HG03175 (cell line): ENCODE measurements at regions not wholly inside any gene's neighbourhood (a gene's known extent, or its start where the extent isn't known, plus 50 kb on each side); places are given as distances from the start of the nearest gene placed in this dataset.

Experiments used
- ATAC-seq: cut with Tn5 transposase; IDR thresholded peaks from one replicate; pipeline ENCODE4 v1.9.1; 2021; ENCODE audit warnings: mild to moderate bottlenecking, moderate library complexity; ENCODE audit not compliant: unreplicated experiment

DNA sequence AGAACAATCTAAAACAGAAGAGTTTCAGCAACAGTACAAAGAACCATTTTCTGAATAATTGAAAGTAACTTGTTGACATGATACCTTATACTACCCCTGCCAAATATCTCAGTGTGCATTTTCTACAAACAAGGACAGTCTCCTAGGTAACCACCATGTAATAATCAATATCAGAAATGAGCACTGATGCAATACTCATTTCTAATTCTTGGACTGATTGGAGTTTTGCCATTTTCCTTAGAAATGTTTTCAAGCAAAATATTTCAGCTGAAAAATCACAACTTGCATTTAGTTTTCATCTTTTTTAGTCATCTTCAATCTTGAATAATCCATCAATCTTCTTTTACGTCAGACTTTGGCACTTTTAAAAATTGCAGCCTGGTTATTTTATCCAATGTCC is 420.2 kb downstream of the CDC14C start:
- no peak for ATAC-seq

DNA sequence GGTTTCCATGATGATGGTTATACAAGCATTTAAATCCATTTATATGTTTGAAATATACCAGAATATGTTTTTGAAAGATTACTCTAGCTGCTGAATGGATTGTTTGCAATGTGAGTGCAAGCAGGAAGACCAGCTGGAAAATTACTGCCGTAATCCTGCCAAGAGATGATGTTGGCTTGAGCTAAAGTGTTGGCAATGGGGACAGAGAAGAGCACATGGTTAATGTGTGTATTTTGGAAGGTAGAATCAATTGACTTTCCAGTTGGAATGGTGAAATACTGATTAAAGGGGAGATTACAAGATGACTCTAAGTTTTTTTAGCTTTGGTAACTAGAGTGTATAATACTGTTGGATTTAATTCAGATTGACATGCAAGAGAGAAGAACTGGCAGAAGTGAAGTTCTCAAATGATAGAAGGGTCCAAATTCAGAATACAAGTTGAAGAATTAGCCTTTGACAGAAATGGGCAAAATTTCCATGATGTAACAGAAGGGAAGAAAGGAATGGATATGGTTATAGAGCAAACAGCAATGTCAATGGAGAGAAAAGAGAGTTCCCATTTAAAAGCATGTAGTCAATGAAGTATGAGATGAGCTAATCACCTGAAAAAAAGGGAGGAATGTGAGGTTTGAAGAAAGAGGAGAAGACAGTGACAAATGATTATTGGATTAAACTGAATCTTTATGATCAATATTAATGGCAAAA is 422.0 kb downstream of the CDC14C start:
- no peak for ATAC-seq

DNA sequence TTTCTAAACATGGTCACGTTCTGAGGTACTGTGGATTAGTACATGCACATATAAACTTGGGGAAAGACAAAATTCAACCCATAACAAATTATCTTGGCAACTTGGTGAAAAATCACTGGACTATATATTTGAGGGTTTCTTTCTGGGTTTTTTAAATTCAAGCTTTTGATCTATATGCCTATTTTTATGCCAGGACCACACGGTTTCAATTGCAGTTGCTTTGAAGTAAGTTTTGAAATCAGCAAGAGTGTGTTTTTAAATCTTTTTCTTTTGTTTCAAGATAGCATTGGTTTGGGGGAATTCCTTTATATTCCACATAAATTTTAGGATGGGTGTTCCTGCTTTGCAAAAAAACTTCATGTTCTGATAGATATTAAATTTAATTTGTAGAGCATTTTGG is 406.4 kb upstream of the VWC2 start:
- no peak for ATAC-seq

DNA sequence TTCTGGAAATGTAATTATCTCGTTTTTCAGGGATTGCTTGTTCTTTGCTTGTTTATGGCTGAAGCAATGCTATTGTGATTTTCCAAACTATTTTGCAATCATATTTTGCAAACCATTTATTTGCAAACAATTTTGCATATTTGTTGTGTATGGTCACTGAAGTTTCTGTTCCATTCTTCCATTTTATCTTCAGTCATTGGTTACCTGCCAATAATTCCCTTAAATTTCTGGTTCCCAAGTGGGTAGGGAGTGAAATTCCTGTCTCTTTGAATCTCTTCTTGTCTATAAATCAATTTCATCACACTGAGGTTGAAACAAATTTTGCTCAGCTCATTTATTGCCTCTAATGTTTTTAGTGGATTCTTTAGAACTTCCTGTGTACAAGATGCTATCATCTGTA is 401.7 kb upstream of the VWC2 start:
- ATAC-seq, result no peak

DNA sequence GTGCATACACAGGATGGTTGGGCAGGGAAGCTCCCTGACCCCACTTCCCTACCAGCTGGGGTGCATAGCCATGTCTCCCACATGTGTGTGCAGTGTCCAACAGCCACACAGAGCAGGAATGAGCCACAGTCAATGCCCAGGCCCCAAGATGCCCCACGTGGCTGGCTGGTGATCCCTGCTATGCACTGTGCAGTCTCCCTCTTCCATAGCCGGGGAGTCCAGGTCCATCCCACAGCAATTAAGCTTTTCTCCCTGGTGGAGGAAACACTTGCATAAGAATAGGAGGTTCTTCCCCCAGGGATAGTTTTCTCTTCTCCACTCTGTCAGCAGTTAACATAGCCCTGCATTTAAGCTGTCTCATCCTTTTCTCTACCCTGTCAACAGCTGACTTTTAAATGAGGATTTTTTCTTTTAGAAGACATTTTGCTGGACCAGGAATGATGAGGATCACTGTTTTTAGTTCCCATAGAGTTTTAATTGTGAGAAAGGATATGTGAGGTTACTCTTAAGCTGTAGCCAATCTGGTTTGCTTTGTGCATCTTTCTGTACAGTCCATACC is 396.5 kb upstream of the VWC2 start:
- ATAC-seq, result no peak

DNA sequence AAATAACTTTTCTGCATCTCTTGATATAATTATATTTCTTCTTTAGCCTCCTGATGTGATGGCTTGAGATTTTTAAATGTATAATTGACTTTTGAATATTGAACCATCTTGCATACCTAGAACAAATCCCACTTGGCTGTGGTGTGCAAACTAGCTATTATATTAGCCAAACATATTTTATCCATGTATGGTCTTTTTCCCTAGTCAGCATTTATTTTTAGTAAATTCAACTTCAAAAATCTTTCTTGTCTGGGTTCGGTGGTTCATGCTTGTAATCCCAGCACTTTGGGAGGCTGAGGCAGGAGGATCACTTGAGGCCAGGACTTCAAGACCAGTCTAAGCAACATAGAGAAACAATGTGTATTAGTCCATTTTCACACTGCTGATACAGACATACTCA is 386.6 kb upstream of the VWC2 start:
- no peak for ATAC-seq

DNA sequence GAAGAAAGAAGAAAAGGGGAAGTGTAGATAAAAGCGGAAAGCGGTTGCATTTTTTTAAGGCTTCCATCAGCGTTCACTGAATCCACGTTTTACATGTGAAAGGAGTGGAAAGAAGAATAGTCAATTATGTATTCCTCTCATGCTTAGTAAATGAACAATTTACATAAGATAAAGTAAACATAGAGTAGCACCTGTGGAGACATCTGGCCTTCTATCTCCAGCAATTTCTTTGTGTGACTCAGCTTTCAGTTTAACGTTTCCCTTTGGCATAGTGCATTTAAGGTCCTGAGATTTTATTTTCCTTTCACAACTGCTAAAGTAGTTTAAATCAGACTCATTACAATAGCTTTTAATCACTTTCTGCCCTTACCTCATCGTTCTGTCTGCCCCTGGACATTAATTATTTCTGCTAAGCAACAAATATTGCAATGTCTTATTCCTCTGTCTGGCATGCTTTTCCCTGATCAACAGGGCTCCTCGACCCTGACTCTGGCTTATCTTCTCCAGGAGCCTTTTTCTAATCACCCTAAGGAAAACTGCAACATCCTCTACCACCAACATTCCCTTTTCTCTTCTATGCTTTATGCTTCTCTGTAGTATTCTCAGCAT is 383.5 kb upstream of the VWC2 start:
- no peak for ATAC-seq

DNA sequence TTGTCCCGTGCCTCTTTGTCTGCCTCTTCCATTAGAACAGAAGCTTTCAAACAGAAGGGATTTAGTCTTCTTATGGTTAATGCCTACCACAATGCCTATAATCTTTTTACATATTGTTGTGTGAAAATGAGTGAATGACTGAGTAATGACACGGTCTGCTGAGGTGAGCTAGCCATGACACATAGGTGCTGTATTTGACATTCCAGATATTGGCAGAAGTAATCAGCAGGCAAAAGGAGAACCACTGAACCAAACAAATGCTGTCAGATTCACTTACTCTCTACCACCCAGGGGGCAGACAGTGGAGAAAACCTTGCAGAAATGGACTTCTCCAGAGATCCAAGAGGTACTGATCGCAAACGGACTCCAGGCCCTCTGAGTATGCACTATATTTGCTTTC is 377.2 kb upstream of the VWC2 start:
- ATAC-seq, result no peak

DNA sequence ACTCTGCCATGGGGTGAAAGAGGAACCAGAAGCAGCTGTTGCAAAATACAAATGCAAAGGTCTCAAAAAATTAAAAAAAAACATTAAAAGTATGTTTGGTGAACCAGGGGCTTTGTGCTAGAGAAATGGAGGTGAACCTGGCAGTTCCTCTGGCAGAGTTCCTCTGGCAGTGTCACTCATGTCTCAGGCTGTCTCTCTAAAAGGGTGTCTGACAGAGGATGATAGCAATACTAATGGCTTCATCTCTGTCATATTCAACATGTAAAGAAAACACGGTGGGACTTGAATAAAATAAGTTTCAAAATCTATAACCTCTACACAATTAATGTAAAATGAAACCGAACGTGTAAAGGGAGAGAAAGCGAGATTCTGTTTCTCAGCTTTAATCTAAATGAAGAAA is 375.7 kb upstream of the VWC2 start:
- ATAC-seq, result no peak

DNA sequence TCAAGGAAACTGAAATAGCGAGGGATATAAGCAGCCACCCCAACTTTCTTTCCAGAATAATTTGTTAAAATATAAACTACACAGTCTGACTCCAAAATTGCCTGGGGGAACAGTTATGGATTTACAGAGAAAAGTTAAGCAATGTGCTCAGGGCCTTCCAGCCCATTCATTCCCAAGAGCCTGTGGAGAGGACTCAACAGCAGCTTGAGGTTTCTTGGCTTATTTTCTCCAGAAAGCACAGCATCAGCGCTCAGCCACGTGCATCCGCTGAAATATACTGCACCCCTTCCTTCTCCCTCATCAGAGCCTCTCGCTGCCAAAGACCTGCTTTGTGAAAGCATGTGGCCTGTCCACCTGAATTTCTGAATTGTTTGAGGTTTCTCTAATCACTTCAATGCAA is 375.2 kb upstream of the VWC2 start:
- ATAC-seq, result no peak

DNA sequence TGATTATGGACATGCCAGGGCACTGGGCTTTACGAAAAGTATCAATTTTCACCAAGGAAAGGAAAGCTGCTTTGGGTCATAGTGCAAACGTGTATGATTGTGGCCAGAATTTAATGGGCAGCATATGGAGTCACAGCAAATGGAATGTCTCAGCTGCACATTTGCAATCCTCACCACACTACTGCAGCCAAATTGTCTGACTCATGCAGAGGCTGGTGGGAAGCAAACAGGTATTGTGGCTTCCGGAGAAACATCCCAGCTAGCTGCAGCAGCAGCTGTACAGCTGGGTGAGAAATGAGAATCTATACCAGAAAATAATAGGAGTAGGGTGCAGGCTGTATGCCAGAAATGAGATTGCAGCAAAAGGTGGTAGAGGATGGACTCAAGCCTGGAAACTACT is 374.7 kb upstream of the VWC2 start:
- no peak for ATAC-seq

DNA sequence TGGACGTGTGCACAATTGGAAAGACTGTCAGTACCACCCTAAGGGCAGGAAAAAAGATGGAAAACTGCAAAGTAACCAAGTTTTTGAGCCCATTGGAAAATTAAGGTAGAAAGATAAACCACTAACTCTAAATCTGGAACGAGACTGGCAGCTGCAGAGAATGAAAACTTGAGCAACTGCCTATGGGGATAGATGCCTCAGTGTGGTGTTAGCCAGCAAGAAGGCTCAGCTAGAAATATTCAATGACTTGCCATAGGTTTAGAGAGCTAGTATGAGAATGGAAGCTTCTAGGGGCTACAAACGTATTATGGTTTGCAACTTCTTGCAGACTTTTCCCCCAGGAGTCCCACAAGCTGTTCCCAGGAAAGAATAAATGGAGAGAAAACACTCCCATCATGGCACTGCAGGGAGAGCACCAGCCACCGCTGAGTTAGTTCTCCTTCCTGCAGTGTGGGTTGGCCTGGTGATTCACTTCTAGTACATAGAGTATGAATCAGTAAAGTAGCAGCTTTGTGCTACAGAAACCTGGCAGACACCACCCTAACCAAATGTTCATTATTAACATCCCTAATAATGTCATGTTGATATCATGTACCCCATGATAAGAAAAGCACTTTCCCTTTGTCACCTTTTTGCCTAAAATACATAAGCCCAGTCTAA is 372.4 kb upstream of the VWC2 start:
- ATAC-seq, result no peak

DNA sequence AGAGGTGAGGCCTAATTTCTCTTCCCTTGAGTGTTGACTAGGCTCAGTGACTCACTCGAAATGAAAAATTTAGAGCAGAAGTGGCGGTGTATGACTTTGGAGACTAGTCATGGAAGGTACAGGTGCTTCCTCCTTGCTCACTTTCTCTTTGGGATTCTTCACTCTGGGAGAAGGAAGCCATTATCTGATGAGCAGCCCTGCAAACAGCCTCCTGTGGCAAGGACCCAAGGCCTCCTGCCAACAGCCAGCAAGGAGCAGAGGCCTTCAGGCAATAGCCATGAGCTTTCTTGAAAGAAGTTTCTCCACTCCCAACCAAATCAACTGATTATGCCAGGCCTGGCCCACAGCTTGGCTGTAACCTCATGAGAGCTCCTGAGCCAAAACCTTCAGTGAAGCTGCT is 369.6 kb upstream of the VWC2 start:
- ATAC-seq, result no peak

DNA sequence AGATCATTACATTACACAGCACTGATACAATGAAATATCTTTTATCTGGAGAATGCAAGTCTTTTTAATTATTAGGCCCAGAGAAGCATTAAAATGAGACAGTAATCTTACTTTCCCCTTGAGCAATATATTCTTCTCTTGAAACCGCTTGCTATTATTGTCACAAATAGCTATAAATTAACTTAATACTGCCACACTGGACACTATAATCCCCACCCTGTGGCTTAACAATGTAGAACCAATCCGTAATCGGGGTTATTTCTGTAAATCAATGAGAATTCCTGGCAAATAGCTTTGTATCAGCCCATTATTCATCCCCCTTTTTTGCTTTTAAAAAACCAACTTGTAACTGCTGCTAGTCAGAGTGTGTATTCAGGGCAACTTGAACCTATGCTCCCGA is 366.2 kb upstream of the VWC2 start:
- ATAC-seq, result no peak

DNA sequence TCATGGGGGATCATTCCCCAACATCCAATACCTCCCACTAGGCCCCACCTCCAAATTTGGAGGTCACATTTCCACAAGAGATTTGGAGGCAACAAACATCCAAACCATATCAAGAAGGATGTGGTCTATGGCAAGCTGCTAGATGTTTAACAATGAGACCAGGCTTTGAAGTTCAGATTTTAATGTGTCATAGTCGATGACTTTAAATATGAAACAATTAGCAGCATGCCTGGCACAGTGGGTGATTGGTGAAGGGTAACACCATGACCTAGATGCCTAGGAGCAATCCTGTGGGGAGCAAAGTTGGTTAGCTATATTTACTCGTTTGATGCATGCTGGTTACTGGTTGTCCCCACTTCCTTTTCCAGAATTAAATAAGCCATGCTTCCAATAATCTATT is 356.4 kb upstream of the VWC2 start:
- no peak for ATAC-seq

DNA sequence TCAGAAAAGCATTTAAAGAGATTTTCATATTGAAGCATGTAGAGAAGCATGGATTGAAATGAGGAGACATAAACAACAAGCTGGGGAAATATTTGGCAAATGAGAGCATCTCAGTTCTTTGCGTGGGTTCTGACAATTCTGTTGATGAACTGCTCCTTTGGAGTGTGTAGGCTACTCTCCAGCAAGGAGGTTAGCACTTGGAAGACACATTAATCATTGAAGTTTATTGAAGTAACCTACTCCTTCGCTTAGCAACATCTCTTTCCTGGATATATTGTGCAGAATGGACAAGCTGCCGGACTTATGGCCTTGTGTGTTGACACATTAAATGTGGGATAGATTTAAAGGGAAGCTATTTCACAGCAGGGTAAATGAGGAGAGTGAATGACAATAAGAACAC is 354.5 kb upstream of the VWC2 start:
- ATAC-seq, result no peak

DNA sequence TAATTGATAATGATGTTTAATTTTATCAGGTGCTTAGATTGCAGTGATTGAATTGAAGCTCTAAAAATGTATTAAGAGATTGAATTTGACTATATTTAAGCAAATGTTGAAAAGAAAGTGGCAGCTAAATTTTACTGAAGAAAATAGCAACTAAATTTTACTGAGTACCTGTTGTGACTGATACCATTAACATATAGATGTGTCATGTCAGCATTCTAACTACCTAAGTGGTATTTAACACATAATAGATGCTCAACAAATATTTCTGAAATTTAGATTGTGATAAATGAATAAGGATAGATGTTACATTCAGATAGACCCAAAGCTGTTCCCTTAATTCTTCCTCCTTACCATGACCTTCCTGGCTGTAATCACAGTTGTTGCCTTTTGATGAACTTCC is 350.9 kb upstream of the VWC2 start:
- no peak for ATAC-seq

DNA sequence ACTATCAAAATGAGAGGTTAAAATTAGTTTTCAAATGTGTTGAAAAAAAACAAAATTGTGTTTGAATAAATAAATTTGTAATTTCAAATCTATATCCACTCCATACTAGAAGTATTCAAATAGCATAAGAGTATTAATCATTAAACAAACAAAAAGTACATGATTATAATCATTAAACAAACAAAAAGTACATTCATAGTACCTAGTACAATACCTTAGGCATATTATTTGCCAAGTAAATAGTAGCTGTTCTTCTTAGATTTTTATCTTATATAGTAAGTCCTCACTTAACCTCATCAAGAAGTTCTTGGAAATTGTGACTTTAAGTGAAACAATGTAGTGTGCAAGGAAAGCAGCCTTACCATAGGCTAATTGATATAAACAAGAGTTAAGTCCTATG is 349.3 kb upstream of the VWC2 start:
- no peak for ATAC-seq

DNA sequence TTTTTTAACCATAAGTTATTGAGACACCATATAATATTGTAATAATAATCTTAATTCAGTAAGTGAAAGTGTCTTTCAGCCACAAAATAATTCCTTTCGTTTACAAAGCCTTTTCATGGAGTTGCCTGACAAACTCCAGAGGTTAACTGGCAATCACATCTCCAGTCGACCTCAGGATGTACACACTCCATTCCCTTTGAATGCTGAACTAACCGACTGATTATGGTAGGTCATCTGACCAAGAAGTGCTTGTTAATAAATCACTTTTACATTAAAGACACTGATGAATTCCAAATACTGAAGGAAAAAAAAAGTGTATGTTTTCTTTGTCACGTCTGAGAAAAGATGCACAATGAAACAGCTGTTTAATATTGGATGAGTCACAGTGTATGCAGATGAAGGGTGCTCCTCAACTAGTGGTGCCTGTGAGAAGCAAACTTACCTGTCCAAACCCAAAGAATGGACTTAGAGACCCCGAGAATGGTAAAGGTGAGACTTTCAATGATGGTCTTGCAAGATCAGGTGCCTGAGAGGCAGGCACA is 348.1 kb upstream of the VWC2 start:
- no peak for ATAC-seq

DNA sequence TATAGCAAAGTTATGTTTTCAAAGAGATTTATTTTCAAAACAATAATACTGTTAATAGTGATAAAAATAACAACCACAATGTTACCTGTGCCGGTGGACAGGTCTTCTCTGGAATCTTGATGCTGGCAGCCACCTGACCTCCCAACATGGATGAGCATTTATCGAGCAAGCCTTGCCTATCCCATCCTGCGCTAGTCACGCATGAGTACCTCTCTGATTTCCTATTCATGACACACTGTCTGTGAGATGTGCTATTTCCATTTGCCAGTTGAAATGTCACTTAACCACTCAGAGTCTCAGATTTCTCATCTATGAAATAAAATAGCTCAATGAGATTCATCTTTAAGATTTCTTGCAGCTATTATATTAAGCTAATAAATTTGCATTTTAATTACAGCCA is 341.2 kb upstream of the VWC2 start:
- ATAC-seq, result no peak

DNA sequence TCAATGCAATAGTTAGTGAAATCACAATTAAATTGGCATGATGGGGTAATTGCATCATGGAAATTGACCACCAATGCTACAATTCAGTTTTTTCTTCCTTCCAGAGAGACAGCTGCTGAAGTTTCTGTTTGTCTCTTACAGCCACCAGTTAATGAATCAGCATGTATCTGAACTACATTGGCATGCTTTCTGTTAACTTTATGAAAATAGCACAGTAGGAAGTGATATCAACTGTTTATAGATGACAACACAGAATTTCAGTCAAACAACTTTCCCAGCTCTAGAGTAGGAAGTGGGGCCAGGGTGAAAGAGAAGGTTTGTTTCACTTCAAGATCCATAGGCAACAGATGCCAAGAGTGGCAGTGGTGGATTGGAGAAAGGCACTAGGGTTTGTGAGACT is 339.6 kb upstream of the VWC2 start:
- ATAC-seq, result no peak

DNA sequence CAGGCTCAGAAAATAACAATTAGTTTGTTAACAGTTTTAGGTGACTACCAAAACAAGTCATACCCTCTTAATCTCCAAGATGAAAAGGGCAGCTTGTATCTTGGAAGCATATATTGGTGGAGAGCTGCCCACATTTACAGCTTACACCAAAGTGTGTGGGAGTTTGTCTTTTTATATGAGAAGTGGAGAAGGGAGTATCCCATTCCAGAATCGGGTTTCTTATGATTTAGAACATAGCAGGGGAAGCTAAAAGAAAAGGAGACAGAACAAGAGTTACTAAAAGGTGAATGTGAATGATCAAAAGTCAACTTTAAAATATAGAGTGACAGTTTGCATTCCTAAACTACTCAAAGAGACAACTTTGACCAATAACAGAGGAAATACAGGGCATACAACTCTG is 338.6 kb upstream of the VWC2 start:
- ATAC-seq, result no peak
